ENCODE measurements at regions not wholly inside any gene's neighbourhood (a gene's known extent, or its start where the extent isn't known, plus 50 kb on each side); places are given as distances from the start of the nearest gene placed in this dataset.

- Mint-ChIP-seq H3K4me1 (ENCODE audit: unreplicated experiment) (peaks cover 16% of the 10 kb centered on the region), H3K27me3 (no peaks in the 10 kb centered on the region), H3K36me3 (no peaks in the 10 kb centered on the region), H3K27ac (peak overlapping the region; percentile 88), H3K9me3 (no peaks in the 10 kb centered on the region), H3K4me3 (no peak overlapping the region)
- no peak for TF ChIP-seq CTCF (conservative IDR thresholded peaks at IDR 0.05)
- DNase-seq (ENCODE audit: extremely low spot score, unreplicated experiment): no peak
Observed at GRCh38 chr15:92839696-92840095, 60.4 kb upstream of the CHD2 start.

- H3K4me3 Mint-ChIP-seq: no peak overlapping the region
- H3K4me1 Mint-ChIP-seq (ENCODE audit: unreplicated experiment): peaks cover 20% of the 10 kb centered on the region
- H3K9me3 Mint-ChIP-seq: peaks cover 4% of the 10 kb centered on the region
- H3K27me3 Mint-ChIP-seq: no peaks in the 10 kb centered on the region
- TF ChIP-seq CTCF (conservative IDR thresholded peaks at IDR 0.05): no peak
- no peak for DNase-seq (ENCODE audit: extremely low spot score, unreplicated experiment)
- no peaks in the 10 kb centered on the region for H3K36me3 Mint-ChIP-seq
- peak overlapping the region; percentile 88 for H3K27ac Mint-ChIP-seq
Observed at GRCh38 chr15:92840149-92840548, 60.0 kb upstream of the CHD2 start.

GRCh38 chr15:92843326-92843725 is 56.8 kb upstream of the CHD2 start:
- no peak for TF ChIP-seq CTCF (conservative IDR thresholded peaks at IDR 0.05)
- no peak overlapping the region for H3K4me3 Mint-ChIP-seq
- peaks cover 31% of the 10 kb centered on the region for H3K4me1 Mint-ChIP-seq (ENCODE audit: unreplicated experiment)
- DNase-seq (ENCODE audit: extremely low spot score, unreplicated experiment): no peak
- peak overlapping the region; percentile 53 for H3K27ac Mint-ChIP-seq
- H3K27me3 Mint-ChIP-seq: no peaks in the 10 kb centered on the region
- peaks cover 5% of the 10 kb centered on the region for H3K9me3 Mint-ChIP-seq
- no peaks in the 10 kb centered on the region for H3K36me3 Mint-ChIP-seq

- Mint-ChIP-seq H3K27me3 (no peaks in the 10 kb centered on the region), H3K27ac (peak overlapping the region; percentile 53), H3K4me3 (no peak overlapping the region), H3K36me3 (peaks cover 2% of the 10 kb centered on the region), H3K4me1 (ENCODE audit: unreplicated experiment) (peaks cover 34% of the 10 kb centered on the region), H3K9me3 (peaks cover 7% of the 10 kb centered on the region)
- no peak for TF ChIP-seq CTCF (conservative IDR thresholded peaks at IDR 0.05)
- DNase-seq (ENCODE audit: extremely low spot score, unreplicated experiment): no peak
Observed at GRCh38 chr15:92843814-92844213, 56.3 kb upstream of the CHD2 start.

GRCh38 chr15:92845126-92845508 is 55.0 kb upstream of the CHD2 start:
- H3K4me3 Mint-ChIP-seq: peak overlapping the region; percentile 8
- DNase-seq (ENCODE audit: extremely low spot score, unreplicated experiment): no peak
- H3K4me1 Mint-ChIP-seq (ENCODE audit: unreplicated experiment): peaks cover 34% of the 10 kb centered on the region
- TF ChIP-seq CTCF (conservative IDR thresholded peaks at IDR 0.05): no peak
- peaks cover 9% of the 10 kb centered on the region for H3K9me3 Mint-ChIP-seq
- no peaks in the 10 kb centered on the region for H3K27me3 Mint-ChIP-seq
- peak overlapping the region; percentile 95 for H3K27ac Mint-ChIP-seq
- peaks cover 4% of the 10 kb centered on the region for H3K36me3 Mint-ChIP-seq

GRCh38 chr15:92846741-92847140 is 53.4 kb upstream of the CHD2 start:
- peaks cover 33% of the 10 kb centered on the region for H3K4me1 Mint-ChIP-seq (ENCODE audit: unreplicated experiment)
- peaks cover 9% of the 10 kb centered on the region for H3K9me3 Mint-ChIP-seq
- peak overlapping the region; percentile 74 for H3K27ac Mint-ChIP-seq
- H3K4me3 Mint-ChIP-seq: no peak overlapping the region
- no peaks in the 10 kb centered on the region for H3K27me3 Mint-ChIP-seq
- peaks cover 4% of the 10 kb centered on the region for H3K36me3 Mint-ChIP-seq
- DNase-seq (ENCODE audit: extremely low spot score, unreplicated experiment): no peak
- TF ChIP-seq CTCF (conservative IDR thresholded peaks at IDR 0.05): no peak

Data from type B pancreatic cell (in vitro differentiated cells).